A549 (cell line): ENCODE measurements at regions not wholly inside any gene's neighbourhood (a gene's known extent, or its start where the extent isn't known, plus 50 kb on each side); places are given as distances from the start of the nearest gene placed in this dataset.

Source experiments
- CEBPB ChIP-seq, 2 experiments: fragments of >200 bp in 1 of 2; sonication (Bioruptor Twin) in 1 of 2; formaldehyde crosslinking in 1 of 2; IDR thresholded peaks; 2 replicates each; pipeline ENCODE4 v1.6.1; 2012 to 2016
- CTCF ChIP-seq: fragments of >200 bp; sonication (Bioruptor Twin); formaldehyde crosslinking; IDR thresholded peaks from 3 replicates; pipeline ENCODE4 v1.5.1; 2016
- EHMT2 ChIP-seq: fragments of 200-600 bp; sonication (generic); IDR thresholded peaks from 2 replicates; pipeline ENCODE4 v1.6.1; 2016; ENCODE audit warnings: antibody characterized with exemption, low read depth, mild to moderate bottlenecking, moderate library complexity
- FOXS1 ChIP-seq: fragments of 250-450 bp; sonication (Bioruptor Pico); IDR thresholded peaks from 2 replicates; pipeline ENCODE4 v1.5.0; 2020; ENCODE audit warnings: mild to moderate bottlenecking, moderate library complexity
- MAZ ChIP-seq: fragments of 150-350 bp; IDR thresholded peaks from 2 replicates; pipeline ENCODE4 v1.6.1; 2014; ENCODE audit warnings: antibody characterized with exemption, low read depth, low read length, borderline replicate concordance
- NFE2L2 ChIP-seq: fragments of 150-350 bp; conservative IDR thresholded peaks from 2 replicates; pipeline ENCODE4 v1.6.1; 2014; ENCODE audit warnings: low read length
- POLR2A ChIP-seq: IDR thresholded peaks from 2 replicates; pipeline ENCODE4 v1.6.1; 2012; ENCODE audit warnings: mild to moderate bottlenecking, low read length
- ZSCAN20 ChIP-seq: fragments of 250-450 bp; sonication (Bioruptor Pico); IDR thresholded peaks from 2 replicates; pipeline ENCODE4 v1.8.0; 2022; ENCODE audit warnings: mild to moderate bottlenecking, moderate library complexity
- TF ChIP-seq, protein P1 (sequence below): fragments of 200-600 bp; sonication (generic); IDR thresholded peaks from 2 replicates; pipeline ENCODE4 v1.6.1; 2016; ENCODE audit warnings: antibody characterized with exemption, mild to moderate bottlenecking, moderate library complexity
- TF ChIP-seq, protein P2 (sequence below): fragments of 450-650 bp; IDR thresholded peaks from 2 replicates; pipeline ENCODE4 v1.6.1; 2014; ENCODE audit warnings: antibody characterized with exemption
- TF ChIP-seq, protein P3 (sequence below): fragments of 150-350 bp; IDR thresholded peaks from 2 replicates; pipeline ENCODE4 v1.6.1; 2014; ENCODE audit warnings: low read depth, mild to moderate bottlenecking, low read length
- TF ChIP-seq, protein P4 (sequence below): IDR thresholded peaks from 2 replicates; pipeline ENCODE4 v1.6.1; 2012

DNA sequence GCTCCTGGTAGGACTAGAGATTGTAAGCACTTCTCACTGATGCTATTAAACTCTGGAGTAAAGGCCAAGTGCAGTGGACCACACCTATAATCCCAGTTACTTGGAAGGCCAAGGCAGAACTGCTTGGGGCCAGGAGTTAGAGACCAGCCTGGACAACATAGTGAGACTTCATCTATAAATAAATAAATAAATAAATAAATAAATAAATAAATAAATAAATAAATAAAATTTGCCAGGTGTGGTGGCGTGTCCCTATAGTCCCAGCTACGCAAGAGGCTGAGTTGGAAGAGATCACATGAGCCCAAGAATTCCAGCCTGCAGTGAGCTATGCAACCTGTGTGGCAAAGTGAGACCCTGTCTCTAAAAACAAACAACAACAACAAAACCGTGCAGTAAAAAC lies 1475.7 kb downstream of the REEP3 start:
- TF ChIP-seq CTCF (no peak), EHMT2 (no peak), POLR2A (no peak), FOXS1 (CRISPR knock-in tag) (no peak), ZSCAN20 (CRISPR knock-in tag) (no peak), MAZ (no peak), CEBPB (IDR thresholded peaks at IDR 0.05) (no peak), NFE2L2 (no peak)
- TF ChIP-seq, protein P1, sequence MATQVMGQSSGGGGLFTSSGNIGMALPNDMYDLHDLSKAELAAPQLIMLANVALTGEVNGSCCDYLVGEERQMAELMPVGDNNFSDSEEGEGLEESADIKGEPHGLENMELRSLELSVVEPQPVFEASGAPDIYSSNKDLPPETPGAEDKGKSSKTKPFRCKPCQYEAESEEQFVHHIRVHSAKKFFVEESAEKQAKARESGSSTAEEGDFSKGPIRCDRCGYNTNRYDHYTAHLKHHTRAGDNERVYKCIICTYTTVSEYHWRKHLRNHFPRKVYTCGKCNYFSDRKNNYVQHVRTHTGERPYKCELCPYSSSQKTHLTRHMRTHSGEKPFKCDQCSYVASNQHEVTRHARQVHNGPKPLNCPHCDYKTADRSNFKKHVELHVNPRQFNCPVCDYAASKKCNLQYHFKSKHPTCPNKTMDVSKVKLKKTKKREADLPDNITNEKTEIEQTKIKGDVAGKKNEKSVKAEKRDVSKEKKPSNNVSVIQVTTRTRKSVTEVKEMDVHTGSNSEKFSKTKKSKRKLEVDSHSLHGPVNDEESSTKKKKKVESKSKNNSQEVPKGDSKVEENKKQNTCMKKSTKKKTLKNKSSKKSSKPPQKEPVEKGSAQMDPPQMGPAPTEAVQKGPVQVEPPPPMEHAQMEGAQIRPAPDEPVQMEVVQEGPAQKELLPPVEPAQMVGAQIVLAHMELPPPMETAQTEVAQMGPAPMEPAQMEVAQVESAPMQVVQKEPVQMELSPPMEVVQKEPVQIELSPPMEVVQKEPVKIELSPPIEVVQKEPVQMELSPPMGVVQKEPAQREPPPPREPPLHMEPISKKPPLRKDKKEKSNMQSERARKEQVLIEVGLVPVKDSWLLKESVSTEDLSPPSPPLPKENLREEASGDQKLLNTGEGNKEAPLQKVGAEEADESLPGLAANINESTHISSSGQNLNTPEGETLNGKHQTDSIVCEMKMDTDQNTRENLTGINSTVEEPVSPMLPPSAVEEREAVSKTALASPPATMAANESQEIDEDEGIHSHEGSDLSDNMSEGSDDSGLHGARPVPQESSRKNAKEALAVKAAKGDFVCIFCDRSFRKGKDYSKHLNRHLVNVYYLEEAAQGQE, result no peak
- TF ChIP-seq, protein P2, sequence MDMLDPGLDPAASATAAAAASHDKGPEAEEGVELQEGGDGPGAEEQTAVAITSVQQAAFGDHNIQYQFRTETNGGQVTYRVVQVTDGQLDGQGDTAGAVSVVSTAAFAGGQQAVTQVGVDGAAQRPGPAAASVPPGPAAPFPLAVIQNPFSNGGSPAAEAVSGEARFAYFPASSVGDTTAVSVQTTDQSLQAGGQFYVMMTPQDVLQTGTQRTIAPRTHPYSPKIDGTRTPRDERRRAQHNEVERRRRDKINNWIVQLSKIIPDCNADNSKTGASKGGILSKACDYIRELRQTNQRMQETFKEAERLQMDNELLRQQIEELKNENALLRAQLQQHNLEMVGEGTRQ, result no peak
- TF ChIP-seq, protein P3, sequence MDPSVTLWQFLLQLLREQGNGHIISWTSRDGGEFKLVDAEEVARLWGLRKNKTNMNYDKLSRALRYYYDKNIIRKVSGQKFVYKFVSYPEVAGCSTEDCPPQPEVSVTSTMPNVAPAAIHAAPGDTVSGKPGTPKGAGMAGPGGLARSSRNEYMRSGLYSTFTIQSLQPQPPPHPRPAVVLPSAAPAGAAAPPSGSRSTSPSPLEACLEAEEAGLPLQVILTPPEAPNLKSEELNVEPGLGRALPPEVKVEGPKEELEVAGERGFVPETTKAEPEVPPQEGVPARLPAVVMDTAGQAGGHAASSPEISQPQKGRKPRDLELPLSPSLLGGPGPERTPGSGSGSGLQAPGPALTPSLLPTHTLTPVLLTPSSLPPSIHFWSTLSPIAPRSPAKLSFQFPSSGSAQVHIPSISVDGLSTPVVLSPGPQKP, result no peak
- TF ChIP-seq, protein P4, sequence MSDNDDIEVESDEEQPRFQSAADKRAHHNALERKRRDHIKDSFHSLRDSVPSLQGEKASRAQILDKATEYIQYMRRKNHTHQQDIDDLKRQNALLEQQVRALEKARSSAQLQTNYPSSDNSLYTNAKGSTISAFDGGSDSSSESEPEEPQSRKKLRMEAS, result no peak
